Right forelimb (tissue), 1 donor: ENCODE measurements at regions not wholly inside any gene's neighbourhood (a gene's known extent, or its start where the extent isn't known, plus 50 kb on each side); places are given as distances from the start of the nearest gene placed in this dataset.
A peak's percentile ranks its signal among the peaks of the same experiment; 100 is the strongest.
"Not testable (repeated sequence)": the region's sequence is repeated elsewhere in the genome, so short reads cannot be mapped to it uniquely, and the experiment has no call there.

ENCODE experiments used
- DNase-seq: peaks from one replicate; pipeline ENCODE4 v3.0.0-alpha.2; 2018

DNA sequence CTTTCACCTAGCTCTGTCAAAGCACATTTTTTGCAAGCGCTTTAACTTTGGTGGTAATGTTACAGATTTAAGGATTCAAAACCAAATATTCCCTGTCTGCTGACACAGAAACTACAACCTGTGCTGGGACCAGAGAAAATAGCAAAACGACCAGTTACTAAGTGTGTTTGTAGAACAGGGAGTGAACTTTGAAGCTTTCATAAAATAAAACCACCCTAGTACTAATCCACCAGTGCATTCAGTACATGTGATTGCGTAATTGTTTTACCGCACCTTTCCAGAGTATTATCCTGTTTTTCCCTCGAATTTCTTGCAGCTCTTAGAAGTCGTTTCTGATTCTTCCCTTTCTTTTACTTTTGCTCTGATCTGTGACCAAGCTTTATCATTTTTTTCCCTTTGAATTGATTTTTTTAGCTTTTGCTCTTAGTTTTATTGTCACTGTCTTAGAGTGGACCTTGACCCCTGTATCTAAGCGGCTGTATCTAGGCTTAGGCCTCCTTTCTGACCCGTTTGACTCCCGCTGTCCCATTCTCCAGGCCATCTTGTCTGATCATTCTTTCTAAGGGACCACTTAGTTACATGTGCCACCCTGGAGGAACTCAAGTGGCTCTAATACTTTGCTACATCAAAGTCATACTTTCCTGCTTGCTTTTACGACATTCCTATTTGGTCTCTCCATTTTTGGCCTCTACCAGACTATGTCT, 429.4 kb downstream of the PCNX1 start:
- no peak for DNase-seq

DNA sequence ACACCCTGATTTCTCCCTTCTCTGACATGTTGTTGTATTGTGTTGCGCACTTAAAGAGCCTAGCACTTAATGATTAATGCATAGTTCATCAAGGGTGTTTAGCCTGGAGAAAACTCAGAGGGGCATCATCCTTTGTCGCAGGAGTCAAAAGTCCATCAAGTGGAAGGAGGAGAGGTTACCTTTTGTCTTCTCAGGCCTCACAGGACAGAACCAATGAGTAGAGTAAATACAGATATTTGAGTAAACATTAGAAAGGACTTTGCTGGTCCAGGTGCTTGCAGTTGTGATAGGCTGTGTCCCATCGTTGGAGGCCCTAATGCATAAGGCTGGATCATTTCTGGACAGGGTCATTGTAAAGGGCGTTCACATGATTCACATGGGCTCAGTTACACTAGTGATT, 430.9 kb downstream of the PCNX1 start:
- no peak for DNase-seq

- no peak for DNase-seq
Observed at GRCh38 chr14:71339650-71340415, 432.6 kb downstream of the PCNX1 start.

GRCh38 chr14:71341156-71341555, 433.9 kb downstream of the PCNX1 start:
- DNase-seq, result no peak

GRCh38 chr14:71343724-71344123, 436.5 kb downstream of the PCNX1 start:
- DNase-seq, result no peak

DNA sequence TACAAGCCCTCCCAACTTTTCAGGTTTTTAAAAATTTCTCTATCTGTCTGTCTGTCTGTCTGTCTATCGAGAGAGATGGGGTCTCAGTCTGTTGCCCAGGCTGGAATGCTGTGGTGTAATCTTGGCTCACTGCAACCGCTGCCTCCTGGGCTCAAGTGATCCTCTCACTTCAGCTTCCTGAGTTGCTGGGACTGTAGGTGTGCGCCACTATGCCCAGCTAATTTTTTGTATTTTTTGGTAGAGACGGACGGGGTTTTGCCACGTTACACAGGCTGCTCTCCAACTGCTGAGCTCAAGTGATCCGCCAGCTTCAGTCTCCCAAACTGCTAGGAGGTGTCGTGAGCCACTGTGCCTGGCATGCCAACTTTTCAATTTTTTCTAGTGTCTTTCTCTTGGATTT, 437.2 kb downstream of the PCNX1 start:
- DNase-seq, result no peak

- no peak for DNase-seq
Observed at GRCh38 chr14:71346685-71347084, 439.4 kb downstream of the PCNX1 start.

DNA sequence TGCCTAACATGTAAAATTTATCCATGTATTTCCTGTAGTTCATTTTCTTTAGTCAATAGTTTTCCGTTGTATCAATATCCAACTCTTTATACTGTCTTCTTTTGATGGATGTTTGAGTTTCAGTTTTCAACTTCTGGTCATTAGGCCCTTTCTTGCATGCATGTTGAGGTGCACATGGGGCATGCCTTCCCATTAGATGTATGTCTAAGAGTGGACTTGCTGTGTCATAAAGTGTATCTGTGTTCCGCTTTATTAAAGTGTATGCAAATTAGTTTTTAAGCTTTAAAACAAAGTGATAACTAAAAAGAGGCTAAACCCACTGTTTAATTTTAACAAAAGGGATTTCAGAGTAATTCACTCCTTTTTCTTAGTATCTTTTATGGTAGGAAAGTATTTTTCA, 441.1 kb downstream of the PCNX1 start:
- DNase-seq, result no peak

DNA sequence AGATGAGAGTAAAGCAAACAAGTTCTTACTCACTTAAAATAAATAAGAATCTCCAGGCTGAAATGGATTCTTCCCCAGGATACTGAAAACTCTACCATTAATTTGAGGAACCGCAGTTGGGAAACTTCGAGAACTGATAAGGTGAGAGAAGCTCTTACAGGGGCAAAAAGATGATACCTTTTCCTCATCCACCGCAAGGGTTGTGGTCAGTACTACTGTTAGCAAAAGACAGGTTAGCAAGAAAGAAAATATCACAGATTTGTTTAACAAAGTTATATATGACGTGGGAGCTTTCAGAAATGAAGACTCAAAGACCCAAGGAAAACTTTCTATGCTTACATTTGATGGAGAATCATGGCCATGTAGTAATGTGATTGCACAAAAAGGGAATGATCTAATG, 441.6 kb downstream of the PCNX1 start:
- no peak for DNase-seq

DNA sequence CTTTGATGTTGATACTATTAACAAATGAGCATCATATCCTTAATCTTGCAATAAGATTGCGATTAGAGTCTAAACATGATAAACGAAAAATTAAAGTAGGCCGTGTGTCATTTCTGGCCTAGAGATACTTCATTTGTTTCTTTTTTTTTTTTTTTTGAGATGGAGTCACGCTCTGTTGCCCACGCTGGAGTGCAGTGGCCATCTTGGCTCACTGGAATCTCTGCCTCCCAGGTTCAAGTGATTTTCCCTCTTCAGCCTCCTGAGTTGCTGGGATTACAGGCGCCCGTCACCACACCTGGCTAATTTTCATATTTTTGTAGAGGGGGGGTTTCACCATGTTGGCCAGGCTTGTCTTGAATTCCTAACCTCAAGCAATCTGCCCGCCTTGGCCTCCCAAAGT, 446.9 kb downstream of the PCNX1 start:
- no peak for DNase-seq

GRCh38 chr14:71354801-71355200, 447.5 kb downstream of the PCNX1 start:
- no peak for DNase-seq

GRCh38 chr14:71355324-71356201, 448.3 kb downstream of the PCNX1 start:
- DNase-seq, result peak; percentile 57

DNA sequence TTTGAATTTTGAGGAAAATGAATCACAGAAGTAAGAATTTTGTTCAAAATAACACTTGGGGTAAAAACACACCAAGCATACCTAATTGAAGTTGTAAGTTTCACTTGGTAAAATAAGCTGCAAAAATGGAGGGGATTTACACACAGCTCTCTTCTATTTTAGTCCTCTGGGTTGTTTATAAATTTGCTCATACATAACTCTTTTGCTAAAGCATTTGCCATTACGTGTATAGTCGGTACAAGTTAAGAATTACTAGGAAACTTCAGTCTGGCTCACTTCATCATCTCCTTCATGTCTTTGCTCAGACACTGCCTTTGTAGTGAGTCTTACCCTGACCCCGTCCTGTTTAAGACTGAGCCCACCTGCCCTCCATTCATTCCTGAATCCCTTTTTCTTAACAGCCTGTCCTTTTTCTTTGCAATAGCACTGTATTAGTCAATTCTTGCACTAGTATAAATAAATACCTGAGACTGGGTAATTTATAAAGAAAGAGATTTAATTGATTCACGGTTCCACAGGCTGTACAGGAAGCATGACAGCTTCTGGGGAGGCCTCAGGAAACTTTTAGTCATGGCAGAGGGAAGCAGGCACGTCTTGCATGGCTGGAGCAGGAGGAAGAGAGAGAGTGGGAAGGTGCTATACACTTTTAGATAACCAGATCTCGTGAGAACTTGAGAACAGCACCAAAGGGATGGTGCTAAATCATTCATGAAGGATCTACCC, 451.1 kb downstream of the PCNX1 start:
- no peak for DNase-seq

DNA sequence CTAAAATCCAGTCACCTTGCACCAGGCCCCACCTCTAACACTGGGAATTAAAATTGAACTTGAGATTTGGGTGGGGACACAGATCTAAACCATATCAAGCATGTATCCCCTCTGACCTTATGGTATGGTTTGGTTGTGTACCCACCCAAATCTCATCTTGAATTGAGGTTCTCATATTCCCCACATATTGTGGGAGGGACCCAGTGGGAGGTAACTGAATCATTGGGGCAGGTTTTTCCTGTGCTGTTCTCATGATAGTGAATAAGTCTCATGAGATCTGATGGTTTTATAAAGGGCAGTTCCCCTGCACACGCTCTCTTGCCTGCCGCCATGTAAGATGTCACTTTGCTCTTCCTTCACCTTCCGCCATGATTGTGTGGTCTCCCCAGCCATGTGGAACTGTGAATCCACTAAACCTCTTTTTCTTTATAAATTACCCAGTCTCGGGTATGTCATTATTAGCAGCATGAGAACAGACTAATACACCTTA, 451.7 kb downstream of the PCNX1 start:
- DNase-seq, result not testable (repeated sequence)

GRCh38 chr14:71359823-71360222, 452.6 kb downstream of the PCNX1 start:
- DNase-seq, result no peak

- DNase-seq, result no peak
Observed at GRCh38 chr14:71361336-71361735, 454.1 kb downstream of the PCNX1 start.

- no peak for DNase-seq
Observed at GRCh38 chr14:71361874-71362273, 454.6 kb downstream of the PCNX1 start.

- no peak for DNase-seq
Observed at GRCh38 chr14:71362282-71362681, 455.0 kb downstream of the PCNX1 start.

- no peak for DNase-seq
Observed at GRCh38 chr14:71362920-71363584, 455.8 kb downstream of the PCNX1 start.

DNA sequence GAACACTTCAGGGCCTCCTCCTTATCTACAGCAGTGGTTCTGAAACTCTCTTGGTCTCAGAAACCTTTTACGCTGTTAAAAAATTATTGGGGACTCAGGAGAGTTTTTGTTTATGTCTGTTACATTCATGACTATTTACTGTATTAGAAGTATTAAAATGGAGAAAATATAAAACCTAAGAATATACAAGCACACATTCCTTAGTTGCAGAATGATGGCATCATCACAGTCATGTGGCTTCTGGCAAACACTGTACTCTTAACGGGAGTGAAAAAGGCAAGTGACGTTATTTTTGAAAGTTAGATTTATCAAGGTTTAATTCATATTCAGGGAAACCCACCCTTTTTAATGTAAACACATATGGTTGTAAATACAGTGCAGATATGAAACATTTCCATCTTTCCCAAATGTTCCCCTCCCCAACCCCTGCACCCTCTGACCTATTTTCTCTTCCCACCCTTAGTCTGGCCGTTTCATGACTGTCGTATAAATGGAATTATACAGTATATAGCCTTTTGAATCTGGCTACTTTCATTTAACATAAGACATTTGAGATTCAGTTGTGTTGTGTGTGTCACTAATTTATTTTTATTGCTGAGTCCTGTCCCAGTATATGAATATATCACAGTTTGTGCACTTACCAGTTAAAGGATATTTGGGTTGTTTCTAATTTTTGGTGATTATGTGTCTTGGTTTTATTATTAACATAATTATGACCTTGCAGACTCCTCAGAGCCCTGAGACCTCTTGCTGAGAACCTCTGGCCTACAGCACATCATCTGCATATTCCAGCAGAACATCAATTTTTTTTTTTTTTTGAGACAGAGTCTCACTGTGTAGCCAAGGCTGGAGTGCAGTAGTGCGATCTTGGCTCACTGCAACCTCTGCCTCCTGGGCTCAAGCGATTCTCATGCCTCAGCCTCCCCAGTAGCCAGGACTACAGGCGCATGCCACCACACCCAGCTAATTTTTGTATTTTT, 457.0 kb downstream of the PCNX1 start:
- DNase-seq, result no peak

DNA sequence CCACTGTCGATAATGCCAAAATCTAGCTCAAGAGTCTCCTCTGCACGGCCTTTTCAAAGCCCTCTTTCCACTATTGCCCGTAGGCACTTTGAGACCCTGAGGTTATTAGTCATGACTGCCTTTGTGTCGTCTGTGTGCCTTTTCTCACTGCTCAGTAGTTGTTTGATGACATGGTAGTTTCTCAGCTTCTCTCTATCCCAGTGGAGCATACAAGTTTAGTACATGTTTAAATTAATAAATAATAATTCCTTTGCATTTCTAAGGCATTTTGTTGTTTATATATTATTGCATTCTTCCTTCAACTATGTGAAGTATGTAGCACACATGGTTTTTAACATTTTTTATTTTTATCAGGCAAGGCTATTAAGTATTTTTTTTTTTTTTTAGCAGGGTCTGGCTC, 458.1 kb downstream of the PCNX1 start:
- no peak for DNase-seq
